MCF 10A (cell line): ENCODE measurements at regions not wholly inside any gene's neighbourhood (a gene's known extent, or its start where the extent isn't known, plus 50 kb on each side); places are given as distances from the start of the nearest gene placed in this dataset.

Source experiments
- BruUV-seq: library from RNA; stranded (reverse); fragments of 400-500 nt; replicated peaks from 2 replicates; lab custom pipeline; 2021; lab: Mats Ljungman, UMichigan
- CTCF ChIA-PET: fragments of 300-600 bp; sonication (Branson Sonifier 250); formaldehyde crosslinking; extraction: SDS; loops from one replicate; lab custom pipeline; 2021; ENCODE audit warnings: antibody characterized with exemption, inconsistent platforms; lab: Yijun Ruan, JAX
- POLR2A ChIA-PET: fragments of 300-600, 350-650 bp; sonication (Branson Sonifier 250); formaldehyde crosslinking; extraction: SDS; loops from one replicate; lab custom pipeline; 2020; ENCODE audit warnings: antibody characterized with exemption, inconsistent platforms; lab: Yijun Ruan, JAX
- DNase-seq: peaks from one replicate; pipeline ENCODE4 v3.0.0-alpha.2; 2018; ENCODE audit not compliant: unreplicated experiment
- H3K27ac Mint-ChIP-seq: one replicate; pipeline ENCODE4 v1.8.0; 2022; ENCODE audit warnings: mild to moderate bottlenecking, low read depth, mixed read lengths; ENCODE audit not compliant: unreplicated experiment
- H3K27me3 Mint-ChIP-seq: one replicate; pipeline ENCODE4 v1.8.0; 2022; ENCODE audit warnings: mixed read lengths; ENCODE audit not compliant: insufficient read depth, unreplicated experiment
- H3K36me3 Mint-ChIP-seq: one replicate; pipeline ENCODE4 v1.8.0; 2022; ENCODE audit warnings: mild to moderate bottlenecking, moderate library complexity, mixed read lengths; ENCODE audit not compliant: insufficient read depth, unreplicated experiment
- H3K4me1 Mint-ChIP-seq: one replicate; pipeline ENCODE4 v1.8.0; 2022; ENCODE audit warnings: mixed read lengths; ENCODE audit not compliant: insufficient read depth, unreplicated experiment
- H3K4me3 Mint-ChIP-seq: one replicate; pipeline ENCODE4 v1.8.0; 2022; ENCODE audit warnings: mild to moderate bottlenecking, moderate library complexity, mixed read lengths; ENCODE audit not compliant: unreplicated experiment
- H3K9me3 Mint-ChIP-seq: one replicate; pipeline ENCODE4 v1.8.0; 2022; ENCODE audit warnings: mixed read lengths; ENCODE audit not compliant: unreplicated experiment
- intact Hi-C: fragments of 100-400 bp; cut with micrococcal nuclease; formaldehyde crosslinking; loops from 2 replicates; pipeline ENCODE4 v1.14.1; 2022
- TF ChIP-seq, protein P1 (sequence below): fragments of 200-600 bp; IDR thresholded peaks from one replicate; pipeline ENCODE4 v1.8.0; 2022; ENCODE audit warnings: antibody characterized with exemption, mild to moderate bottlenecking; ENCODE audit not compliant: unreplicated experiment

DNA sequence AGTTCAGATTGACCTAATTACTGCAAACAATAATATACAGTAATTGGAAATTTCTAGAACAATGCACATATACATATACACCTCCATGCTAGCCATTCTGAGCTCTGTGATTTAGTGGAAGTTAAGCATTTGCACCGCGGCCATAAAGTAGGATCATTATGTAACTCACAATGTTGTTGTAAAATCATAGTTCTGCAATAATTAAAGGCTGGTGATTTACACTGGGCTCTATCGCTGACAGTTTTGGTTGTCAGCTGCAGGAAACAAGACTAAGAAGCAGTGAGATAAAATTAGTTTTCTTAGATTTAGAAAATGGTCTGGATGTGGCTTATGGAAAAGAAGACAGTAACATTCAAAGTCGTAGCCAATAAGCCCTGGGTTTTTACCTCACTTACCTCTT, 776.3 kb downstream of the TMEM121 start:
- no peaks in the 10 kb centered on the region for H3K36me3 Mint-ChIP-seq
- no peak overlapping the region for H3K27ac Mint-ChIP-seq
- no peak overlapping the region for H3K4me3 Mint-ChIP-seq
- no peak for DNase-seq
- H3K4me1 Mint-ChIP-seq = no peaks in the 10 kb centered on the region
- intact Hi-C loops = no loop called here
- ChIA-PET CTCF (no interaction called here), POLR2A (no interaction called here)
- peaks cover 35% of the 10 kb centered on the region for H3K27me3 Mint-ChIP-seq
- TF ChIP-seq, protein P1, sequence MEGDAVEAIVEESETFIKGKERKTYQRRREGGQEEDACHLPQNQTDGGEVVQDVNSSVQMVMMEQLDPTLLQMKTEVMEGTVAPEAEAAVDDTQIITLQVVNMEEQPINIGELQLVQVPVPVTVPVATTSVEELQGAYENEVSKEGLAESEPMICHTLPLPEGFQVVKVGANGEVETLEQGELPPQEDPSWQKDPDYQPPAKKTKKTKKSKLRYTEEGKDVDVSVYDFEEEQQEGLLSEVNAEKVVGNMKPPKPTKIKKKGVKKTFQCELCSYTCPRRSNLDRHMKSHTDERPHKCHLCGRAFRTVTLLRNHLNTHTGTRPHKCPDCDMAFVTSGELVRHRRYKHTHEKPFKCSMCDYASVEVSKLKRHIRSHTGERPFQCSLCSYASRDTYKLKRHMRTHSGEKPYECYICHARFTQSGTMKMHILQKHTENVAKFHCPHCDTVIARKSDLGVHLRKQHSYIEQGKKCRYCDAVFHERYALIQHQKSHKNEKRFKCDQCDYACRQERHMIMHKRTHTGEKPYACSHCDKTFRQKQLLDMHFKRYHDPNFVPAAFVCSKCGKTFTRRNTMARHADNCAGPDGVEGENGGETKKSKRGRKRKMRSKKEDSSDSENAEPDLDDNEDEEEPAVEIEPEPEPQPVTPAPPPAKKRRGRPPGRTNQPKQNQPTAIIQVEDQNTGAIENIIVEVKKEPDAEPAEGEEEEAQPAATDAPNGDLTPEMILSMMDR = no peak
- H3K9me3 Mint-ChIP-seq = peaks cover 12% of the 10 kb centered on the region
- BruUV-seq = no TSS peak

DNA sequence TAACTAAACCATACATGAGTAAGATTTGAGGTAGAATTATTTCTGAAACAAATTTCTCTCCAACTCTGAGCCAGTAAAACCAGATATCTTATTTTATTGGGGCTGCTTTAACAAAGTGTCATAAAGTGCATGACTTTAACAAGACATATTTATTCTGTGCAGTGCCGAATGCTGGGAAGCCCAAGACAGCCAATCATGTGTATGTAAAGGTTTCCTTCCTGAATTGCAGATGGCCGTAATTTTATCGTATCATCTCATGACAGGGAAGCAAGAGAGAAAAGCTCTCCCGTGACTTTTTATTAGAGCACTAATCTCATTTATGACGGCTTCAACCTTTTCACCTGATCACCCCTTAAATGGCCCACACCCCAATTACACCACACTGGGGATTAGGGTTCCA, 777.9 kb downstream of the TMEM121 start:
- intact Hi-C loops = no loop called here
- no peak for DNase-seq
- Mint-ChIP-seq H3K27me3 (peaks cover 35% of the 10 kb centered on the region), H3K4me1 (no peaks in the 10 kb centered on the region), H3K27ac (no peak overlapping the region), H3K9me3 (no peaks in the 10 kb centered on the region), H3K4me3 (no peak overlapping the region), H3K36me3 (no peaks in the 10 kb centered on the region)
- POLR2A ChIA-PET = no interaction called here
- no TSS peak for BruUV-seq
- TF ChIP-seq, protein P1 = no peak
- CTCF ChIA-PET = no interaction called here

DNA sequence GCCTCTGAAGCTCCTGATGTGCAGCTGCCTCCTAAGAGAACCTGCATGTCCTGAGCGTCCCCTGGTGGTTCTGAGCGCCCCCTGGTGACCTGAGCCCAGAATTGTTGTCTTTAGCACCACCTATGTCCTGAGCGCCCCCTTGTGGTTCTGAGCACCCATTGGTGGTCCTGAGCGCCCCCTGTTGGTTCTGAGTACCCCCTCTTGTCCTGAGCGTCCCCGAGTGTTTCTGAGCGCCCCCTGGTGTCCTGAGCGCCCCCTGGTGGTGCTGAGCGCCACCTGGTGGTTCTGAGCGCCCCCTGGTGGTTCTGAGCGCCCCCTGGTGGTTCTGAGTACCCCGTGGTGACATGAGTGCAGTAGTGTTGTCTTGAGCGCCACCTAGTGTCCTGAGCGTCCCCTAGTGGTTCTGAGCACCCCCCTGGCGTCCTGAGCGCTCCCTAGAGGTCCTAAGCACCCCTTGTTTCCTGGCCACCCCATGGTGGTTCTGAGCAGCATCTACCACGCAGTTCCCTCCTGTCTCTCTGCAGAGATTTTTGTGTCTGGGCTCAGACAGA, 782.5 kb downstream of the TMEM121 start:
- Mint-ChIP-seq H3K9me3 (no peaks in the 10 kb centered on the region), H3K36me3 (no peaks in the 10 kb centered on the region), H3K4me3 (no peak overlapping the region), H3K27me3 (peaks cover 54% of the 10 kb centered on the region), H3K4me1 (no peaks in the 10 kb centered on the region), H3K27ac (no peak overlapping the region)
- BruUV-seq = no TSS peak
- TF ChIP-seq, protein P1 = peak; percentile 44
- POLR2A ChIA-PET = no interaction called here
- peak; percentile 18 for DNase-seq
- intact Hi-C loops = no loop called here
- CTCF ChIA-PET = interaction anchor here (1.3 kb wide), 1 partner anchor 109 kb away, joined by 3 read pairs; no protein-coding TSS in a partner anchor

DNA sequence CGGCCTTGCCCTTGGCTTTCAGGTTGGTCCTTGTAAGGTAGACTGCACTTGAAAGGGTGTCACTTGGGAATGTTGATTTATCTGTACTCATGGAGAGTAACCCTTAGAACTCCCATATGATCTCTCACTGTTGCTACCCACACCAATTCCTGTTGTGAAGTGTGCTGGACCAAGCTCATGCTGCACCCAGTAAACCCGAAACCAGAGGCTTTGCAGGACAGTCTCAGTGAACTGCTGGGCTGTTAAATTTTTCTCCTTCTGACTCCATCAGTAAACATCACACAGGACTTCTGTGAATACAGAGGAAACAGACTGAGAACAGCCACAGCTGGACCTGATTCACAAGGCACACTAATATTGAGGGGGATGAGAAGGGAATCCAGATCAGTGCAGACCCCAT, 783.0 kb downstream of the TMEM121 start:
- no peak overlapping the region for H3K4me3 Mint-ChIP-seq
- H3K9me3 Mint-ChIP-seq = no peaks in the 10 kb centered on the region
- no peak for DNase-seq
- no peak overlapping the region for H3K27ac Mint-ChIP-seq
- intact Hi-C loops = no loop called here
- CTCF ChIA-PET = interaction anchor here (1.3 kb wide), 1 partner anchor 108 kb away, joined by 3 read pairs; no protein-coding TSS in a partner anchor
- H3K4me1 Mint-ChIP-seq = no peaks in the 10 kb centered on the region
- H3K36me3 Mint-ChIP-seq = no peaks in the 10 kb centered on the region
- POLR2A ChIA-PET = no interaction called here
- TF ChIP-seq, protein P1 = no peak
- peaks cover 50% of the 10 kb centered on the region for H3K27me3 Mint-ChIP-seq
- BruUV-seq = no TSS peak
